Renal cortex interstitium (tissue), 11 donors: ENCODE measurements at regions not wholly inside any gene's neighbourhood (a gene's known extent, or its start where the extent isn't known, plus 50 kb on each side); places are given as distances from the start of the nearest gene placed in this dataset.

ENCODE experiments used
- DNase-seq, 11 donors: peaks; one replicate each; pipeline ENCODE4 v3.0.0-alpha.2; 2013; ENCODE audit warnings: low read depth in 9 of 11, low spot score in 4 of 11; ENCODE audit errors: extremely low read depth in 1 of 11

DNA sequence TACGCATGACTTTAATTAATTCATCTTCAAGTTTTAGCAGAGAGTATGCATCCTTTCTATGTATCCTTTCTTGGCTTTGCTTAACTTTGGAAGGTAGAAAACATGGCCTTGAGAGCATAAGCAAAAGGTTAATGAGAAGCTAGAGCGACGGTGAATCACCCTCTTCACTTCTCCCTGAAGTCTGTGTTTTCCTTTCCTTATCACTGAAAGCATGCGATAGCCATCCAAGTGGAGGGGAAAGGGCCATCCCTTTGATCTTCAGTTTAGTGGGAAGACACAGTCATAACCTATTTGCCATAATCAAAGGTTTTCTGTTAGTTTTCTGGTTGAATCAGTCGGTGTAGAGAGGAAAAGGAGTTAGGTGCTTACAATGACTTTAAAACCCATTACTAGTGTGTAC is 354.0 kb upstream of the ROBO2 start:
- no peak for DNase-seq

DNA sequence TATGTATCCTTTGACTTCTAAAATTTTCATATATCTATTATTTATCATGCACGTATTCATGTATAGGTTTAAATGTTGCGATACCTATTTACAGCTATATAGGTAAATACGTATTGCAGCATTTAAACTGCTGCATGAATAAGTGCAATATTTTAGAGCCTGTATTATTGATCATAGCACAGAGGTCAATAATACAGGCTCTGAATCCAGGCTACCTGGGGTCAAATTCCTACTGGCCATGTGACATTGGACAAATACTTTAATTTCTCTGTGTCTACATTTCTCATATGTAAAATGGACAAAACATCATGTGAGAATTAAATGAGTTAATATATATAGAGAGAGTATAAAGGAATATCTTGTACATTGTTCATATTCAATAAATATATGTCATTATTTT is 352.9 kb upstream of the ROBO2 start:
- no peak for DNase-seq

DNA sequence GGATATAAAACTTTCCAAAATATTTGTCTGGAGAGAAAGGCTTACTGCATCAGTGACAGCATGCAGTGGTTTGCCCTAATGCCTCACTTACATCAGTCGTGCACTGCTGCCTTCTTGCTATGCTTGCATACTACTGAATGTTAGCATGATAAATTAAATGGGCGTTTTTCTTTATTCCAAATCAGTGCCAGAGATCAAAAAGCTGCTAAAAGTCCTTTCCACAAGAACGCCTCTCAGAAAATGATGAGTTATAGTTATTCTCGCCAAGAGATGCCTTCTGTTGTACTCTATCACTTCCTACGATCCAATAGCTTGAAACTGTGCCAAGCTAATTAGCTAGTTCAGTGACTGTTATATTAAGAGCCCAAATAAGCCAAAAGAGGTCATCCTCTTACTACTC is 345.8 kb upstream of the ROBO2 start:
- DNase-seq = peak in 4 of 11 donors; percentile 9 to 15 (median 10)

DNA sequence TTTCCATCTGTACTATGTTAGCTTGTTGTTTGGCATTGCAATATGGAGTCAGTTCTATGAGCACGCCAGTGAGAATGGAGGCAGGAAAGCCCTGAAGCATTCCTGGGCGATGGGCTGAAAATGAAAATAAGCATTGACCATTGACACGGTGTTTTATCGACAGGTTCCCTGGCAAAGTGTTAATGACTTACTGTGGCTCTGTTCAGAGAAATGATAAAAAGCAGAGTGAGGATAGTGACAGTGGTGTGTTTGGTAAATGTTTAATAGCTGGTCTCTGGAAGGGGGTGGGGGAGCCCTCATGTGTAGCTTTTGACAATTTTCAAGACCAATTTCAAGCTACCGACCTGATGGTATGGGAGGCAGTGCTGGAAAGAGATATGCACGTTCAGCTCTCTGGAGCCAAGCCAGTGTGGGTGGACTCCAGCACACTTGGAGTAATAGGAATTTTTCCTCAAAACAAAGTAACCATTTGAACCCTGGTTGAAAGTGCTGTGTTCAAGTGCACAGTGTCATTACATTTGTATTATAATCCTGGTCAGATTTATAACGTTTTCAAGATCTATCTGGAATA is 341.7 kb upstream of the ROBO2 start:
- DNase-seq = peak in 1 of 11 donors; percentile 17

DNA sequence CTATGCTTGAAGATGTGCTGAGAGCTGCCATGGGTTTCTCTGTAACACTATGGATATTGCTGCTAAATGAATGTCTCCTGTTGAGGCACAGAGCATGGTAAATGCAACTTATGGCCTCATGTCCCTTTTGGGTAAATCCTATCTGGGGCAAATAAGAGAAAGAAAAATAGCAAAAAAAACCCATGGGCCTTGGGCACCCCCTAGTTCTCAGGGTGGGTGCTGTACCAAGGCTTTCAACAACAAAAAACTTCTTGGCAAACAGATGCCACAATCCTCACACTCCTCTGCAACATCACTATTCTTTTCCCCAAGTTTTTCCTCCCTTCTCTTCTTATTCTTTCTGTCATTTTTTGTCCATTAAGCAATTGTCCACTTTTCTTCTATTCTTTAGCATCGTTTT is 340.1 kb upstream of the ROBO2 start:
- DNase-seq = no peak

DNA sequence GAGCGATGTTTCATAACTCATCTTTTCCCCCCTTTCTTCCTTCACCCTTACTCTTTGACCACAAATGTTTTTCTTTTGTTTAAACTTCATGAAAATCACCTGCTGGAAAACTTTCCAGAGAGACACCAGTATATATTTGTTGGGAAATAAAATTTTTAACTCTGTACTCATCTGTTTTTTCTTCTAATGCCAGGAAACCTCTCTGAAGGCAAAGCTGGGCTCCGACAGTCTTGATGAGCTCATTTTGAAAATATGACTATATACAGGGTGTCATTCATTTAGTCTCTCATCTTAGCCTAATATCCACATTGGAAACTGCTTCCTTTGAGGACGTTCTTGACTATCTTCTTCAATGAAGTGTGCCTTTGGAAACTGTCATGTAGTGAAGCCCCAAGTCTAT is 339.6 kb upstream of the ROBO2 start:
- DNase-seq = no peak

DNA sequence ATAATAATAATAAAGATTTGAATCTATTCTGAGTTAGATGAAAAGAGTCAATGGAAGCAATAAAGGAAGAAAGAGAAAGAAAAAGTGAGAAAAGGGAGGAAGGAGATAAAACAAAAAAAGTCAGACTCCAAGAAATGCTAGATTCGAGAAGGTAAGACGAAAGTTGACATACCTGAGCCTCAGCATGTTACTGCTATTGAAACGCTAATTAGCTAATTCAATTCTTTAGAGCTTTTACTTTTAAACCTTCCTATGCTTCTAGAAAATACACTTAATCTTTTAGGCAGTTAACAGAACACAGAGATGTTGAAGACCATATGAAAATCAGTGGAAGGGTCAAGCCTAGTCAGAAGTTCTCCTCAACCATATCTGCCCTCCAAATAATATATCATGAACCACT is 337.2 kb upstream of the ROBO2 start:
- DNase-seq = no peak

DNA sequence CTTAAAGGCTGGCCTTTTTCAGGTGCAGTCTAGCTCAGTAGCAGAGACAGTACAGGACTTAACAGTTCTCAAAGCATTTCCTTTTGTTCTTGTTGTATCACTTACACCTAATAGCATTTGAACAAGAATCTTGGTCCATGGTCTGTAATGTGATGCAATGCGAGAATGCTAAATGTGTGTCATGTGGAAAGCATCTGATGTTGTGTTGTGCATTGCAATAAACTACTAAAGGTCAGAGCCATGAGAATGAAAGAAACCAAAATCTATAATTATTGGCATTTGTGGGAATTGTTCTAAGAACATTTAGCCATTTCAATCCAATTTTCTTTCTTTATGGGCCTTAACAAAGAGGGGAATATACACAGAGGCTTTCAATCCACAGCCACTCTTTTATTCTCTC is 324.5 kb upstream of the ROBO2 start:
- DNase-seq = no peak

DNA sequence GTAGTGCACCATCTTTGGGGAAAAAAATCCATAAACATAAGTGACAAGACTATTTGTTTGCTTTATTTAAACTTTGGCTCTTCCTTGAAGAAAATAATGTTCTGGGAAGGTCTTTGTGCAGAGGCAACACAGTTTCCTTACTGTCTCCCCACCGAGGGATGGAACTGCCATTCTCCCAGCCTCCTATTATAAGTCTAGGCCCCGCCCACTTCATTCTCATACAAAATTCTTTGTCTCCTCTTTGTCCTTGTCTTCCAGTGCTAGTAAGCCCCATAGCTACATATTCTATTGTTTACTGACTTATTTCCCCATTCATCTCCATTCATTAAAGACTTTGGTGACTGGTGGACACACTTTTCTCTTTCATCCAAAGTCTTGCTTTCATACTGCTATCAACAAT is 316.5 kb upstream of the ROBO2 start:
- DNase-seq = no peak

DNA sequence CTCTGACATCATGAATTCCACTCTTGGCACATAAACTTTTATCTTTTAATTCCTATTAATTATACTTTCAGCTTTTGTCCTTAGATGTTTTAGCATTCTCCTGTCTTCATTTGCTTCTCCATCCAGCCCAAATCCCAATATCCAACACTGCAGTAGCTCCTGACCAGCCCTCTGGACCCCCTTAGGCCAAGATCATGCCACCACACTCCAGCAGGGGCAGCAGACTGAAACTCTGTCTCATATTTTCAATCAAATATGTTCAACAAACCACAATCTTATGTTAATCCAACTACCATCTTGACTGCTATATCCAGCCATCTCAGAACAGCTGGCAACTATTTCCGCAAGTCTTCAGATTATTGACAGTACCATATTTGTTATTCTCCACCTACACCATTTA is 315.8 kb upstream of the ROBO2 start:
- no peak for DNase-seq

DNA sequence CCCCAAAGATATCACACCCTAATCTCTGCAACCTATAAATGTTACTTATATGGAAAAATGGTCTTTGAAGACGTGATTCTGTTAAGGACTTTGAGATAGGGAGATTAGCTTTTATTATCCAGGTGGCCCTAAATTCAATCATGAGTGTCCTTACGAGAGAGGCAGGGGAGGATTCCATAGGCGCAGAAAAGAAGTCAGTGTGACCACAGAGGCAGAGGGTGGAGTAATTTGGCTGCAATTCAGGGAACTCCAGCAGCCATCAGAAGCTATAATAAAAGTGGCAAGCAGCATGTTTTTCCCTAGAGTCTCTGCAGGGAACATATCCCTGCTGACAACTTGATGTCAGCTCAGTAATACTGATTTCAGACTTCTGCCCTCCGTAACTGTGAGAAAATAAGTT is 315.2 kb upstream of the ROBO2 start:
- peak in 1 of 11 donors; percentile 4 for DNase-seq

DNA sequence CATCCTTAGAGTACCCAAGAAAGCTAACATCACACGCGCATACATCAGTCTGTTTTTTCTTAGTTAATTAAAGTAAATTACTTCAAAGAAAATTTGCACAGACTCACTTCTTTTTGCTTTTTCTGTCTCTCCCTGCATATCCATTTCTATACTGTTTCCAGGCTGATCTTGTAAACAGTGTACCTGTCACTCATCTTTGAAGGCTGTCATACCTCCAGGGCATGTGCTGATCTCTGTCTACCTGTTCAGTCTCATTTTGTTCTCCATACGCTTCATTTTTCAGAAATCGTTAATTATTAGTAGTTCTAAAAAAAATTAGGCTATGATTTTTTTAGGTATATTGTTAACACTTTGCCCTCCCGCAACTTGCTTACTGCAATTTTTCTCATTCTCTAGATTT is 313.9 kb upstream of the ROBO2 start:
- no peak for DNase-seq

DNA sequence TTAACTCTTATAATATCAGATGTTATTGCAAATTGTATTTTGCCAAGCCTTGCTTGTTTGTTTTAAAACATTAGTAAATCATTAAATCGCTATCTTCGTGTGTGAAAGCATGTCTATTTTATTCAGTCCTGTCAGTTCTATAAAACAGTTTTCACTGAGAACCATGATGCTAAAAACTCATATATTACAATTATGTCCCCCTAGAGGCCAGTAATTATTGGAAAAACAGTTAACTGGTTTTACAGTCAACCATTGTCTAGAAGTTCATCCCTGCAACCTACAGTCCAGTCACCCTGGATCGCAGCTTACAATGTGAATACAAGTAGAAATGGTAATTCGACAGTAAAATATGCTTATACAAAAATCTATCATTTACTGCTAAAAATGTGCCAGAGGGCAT is 311.5 kb upstream of the ROBO2 start:
- no peak for DNase-seq

DNA sequence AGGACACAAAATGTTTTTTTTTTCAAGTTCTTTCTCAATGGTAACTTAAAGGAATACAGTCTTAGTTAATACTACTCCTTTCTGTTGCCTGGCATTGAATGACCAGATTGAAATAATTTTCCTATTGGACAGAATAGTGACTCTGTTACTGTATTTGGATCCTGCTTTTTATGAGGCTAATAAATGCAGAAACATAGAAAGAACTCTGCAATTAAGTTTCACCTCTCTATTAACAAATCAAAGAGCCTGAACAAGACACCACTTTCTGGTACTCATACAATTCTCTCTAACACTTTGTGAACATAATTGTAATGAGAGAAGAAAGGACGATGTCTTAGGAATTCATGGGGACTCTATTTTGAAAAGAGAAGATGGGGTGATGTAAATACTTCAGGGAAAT is 308.4 kb upstream of the ROBO2 start:
- DNase-seq = no peak

DNA sequence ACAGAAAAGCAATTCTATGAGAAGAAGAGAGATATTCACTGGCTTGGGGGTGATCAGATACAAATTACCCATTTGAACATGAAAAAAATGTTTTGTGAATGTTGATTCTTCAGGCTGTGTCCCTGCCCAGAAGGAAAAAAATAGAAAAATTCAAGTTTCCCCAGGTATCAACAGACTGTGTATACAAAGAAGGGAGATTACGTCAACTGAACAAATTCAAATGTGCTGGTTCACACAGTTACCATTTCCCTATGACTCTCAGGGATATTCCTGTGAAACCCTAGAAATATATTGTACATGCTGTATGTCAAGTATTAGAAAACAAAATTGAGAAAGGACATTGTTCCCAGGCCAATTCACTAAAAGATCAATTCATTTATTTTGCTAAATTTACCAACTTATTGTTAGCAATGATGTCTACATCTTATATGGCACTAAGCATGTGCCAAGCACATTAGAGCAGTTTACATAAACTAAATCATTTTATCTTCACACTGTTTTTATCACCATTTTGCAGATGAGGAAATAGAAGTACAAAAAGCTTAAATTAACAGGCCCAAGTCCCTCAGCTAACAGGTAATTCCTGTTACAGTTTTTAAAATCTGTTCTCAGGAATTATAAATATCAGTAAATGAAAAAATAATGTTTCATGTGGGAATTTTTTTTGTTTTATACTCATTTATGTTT is 306.7 kb upstream of the ROBO2 start:
- DNase-seq = no peak

DNA sequence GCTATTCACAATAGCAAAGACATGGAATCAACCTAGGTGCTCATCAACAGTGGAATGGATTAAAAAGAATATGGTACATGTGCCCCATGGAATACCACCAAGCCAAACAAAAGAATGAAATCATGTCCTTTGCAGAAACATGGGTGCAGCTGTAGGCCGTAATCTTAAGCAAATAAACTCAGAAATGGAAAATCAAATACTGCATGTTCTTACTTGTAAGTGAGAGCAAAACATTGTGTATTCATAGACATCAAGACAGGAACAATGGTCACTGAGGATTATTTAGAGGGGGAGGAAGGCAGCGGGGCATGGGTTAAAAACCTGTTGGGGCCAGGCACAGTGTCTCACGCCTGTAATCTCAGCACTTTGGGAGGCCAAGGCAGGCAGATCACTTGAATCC is 304.7 kb upstream of the ROBO2 start:
- no peak for DNase-seq

DNA sequence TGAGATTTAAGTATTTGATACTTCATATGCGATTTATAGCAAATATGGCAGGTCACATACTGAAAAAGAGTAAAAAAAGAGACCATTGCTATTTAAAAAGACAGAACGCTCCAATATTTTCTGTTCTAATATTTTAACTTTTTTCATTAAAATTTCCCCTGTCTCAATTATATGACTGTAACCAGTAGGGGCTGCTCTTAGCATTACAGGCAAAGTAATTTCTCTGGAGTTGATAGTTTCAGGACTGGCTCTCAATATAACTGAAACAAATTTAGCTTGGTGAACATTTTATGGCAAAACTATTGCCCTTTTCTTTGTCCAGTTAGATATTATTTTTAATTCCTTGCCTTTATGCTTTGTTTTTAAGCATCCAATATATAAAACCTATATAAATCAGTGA is 286.3 kb upstream of the ROBO2 start:
- DNase-seq = peak in 4 of 11 donors; percentile 9 to 36 (median 22)

DNA sequence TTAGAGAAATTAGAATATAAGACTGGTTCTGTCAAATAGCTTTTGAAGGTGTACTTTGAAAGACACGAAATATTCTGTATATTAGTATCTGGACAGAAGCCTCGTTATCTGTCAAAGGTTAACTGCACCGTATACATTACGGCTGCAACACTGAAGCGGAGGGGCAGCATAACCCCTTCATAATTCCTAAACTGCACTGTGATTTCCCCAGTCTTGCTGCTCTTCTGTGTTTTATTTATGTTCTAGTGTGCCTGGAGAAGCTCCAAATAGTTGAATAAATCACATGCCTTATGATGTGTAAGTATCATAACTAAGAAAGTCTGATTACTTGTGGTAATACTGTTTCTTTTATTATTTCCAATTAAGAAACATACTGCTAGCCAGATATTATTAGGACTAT is 285.7 kb upstream of the ROBO2 start:
- no peak for DNase-seq

DNA sequence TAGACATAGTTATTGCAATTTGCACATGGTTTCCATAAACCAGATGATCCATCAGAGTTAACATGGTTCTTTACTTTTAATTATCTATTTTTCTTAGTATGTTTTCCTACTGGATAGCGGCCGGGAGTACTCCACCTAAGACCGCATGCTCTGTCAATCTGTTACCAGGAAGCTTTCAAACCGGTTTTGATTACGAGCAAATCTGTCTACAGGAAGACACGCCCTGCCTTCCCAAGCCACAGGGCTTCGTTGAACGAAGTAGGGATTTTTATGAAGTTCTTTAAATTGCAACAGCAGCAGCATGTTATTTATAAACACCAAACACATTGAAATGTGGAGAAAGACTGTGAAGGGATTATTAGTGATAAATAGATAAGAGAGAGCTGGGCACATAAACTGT is 283.3 kb upstream of the ROBO2 start:
- peak in 1 of 11 donors; percentile 15 for DNase-seq

DNA sequence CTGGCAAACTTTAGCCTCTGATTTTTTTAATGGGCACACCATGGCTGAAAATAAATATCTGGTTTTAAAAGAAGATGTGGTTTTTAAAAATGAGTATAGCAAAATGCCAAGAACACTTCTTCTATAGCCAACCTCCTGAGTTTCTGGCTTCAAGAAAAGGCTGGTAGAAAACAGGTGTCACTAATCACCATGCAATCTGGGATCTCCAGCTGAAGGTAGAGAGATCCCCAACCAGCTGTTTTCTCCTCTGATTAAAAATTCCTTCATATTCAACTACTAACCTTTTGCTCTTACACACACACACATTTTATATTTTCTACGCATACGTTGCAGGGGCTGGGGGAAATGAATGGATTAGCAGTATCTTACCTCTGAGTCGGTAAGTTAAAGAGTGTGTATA is 279.6 kb upstream of the ROBO2 start:
- no peak for DNase-seq

DNA sequence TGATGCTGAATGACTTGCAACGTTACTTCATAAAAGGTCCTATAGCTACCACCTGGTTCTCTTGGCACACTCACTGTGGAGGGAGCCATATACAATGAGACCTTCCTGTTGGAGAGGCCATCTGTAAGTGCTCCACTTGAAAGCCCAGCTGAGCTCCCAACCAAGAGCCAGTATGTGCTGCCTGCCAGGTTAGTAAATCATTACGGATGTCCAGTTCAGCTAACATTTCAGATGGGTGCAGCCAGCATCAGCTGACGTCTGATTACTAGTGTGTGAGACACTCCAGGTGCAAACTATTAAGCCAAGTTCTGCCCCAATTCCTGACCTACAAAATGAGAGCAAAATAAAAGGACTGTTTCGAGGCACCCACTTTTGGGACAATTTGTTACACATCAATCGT is 274.4 kb upstream of the ROBO2 start:
- DNase-seq = no peak
